Lower leg skin (tissue), 3 donors: ENCODE measurements at regions not wholly inside any gene's neighbourhood (a gene's known extent, or its start where the extent isn't known, plus 50 kb on each side); places are given as distances from the start of the nearest gene placed in this dataset.

Source experiments
- CTCF ChIP-seq, 3 donors: fragments of 450-650 bp; IDR thresholded peaks; one replicate each; pipeline ENCODE4 v1.5.1; 2016; ENCODE audit warnings: antibody characterized with exemption in 3 of 3, mild to moderate bottlenecking in 3 of 3, moderate library complexity in 2 of 3
- POLR2A ChIP-seq, 2 donors: fragments of 450-650 bp; IDR thresholded peaks; one replicate each; pipeline ENCODE4 v1.6.1; 2016 to 2017; ENCODE audit warnings: antibody characterized with exemption in 2 of 2, mild to moderate bottlenecking in 1 of 2, moderate library complexity in 1 of 2

- TF ChIP-seq CTCF (IDR thresholded peaks at IDR 0.05) (no peak), POLR2A (IDR thresholded peaks at IDR 0.05) (no peak)
Measured at GRCh38 chr4:155602351-155603140, 64.1 kb upstream of the GUCY1A1 start.
